ENCODE measurements at regions not wholly inside any gene's neighbourhood (a gene's known extent, or its start where the extent isn't known, plus 50 kb on each side); places are given as distances from the start of the nearest gene placed in this dataset.

- no peak for TF ChIP-seq CTCF (IDR thresholded peaks at IDR 0.05; ENCODE audit: unreplicated experiment)
- H3K27me3 Mint-ChIP-seq (ENCODE audit: insufficient read depth, unreplicated experiment) = no peaks in the 10 kb centered on the region
- H3K36me3 Mint-ChIP-seq (ENCODE audit: insufficient read depth, unreplicated experiment) = no peaks in the 10 kb centered on the region
These were observed 1008.9 kb upstream of the CDH2 start for GRCh38 chr18:29185801-29186200.

GRCh38 chr18:29184654-29185053, 1007.7 kb upstream of the CDH2 start:
- intact Hi-C loops (cut with micrococcal nuclease) = no loop called here
- Mint-ChIP-seq H3K36me3 (ENCODE audit: insufficient read depth, unreplicated experiment) (no peaks in the 10 kb centered on the region), H3K27me3 (ENCODE audit: insufficient read depth, unreplicated experiment) (no peaks in the 10 kb centered on the region), H3K9me3 (ENCODE audit: unreplicated experiment) (no peaks in the 10 kb centered on the region), H3K4me1 (ENCODE audit: insufficient read depth, unreplicated experiment) (peaks cover 19% of the 10 kb centered on the region), H3K4me3 (ENCODE audit: unreplicated experiment) (no peak overlapping the region), H3K27ac (ENCODE audit: low read depth, unreplicated experiment) (no peak overlapping the region)
- ChIA-PET CTCF (no interaction called here), POLR2A (interaction anchor here (0.6 kb wide), 1 partner anchor 336 kb away, joined by 3 read pairs; no protein-coding TSS in a partner anchor)
- peak; percentile 37 for DNase-seq (ENCODE audit: unreplicated experiment)
- BruUV-seq (replicated peaks) = no TSS peak
- TF ChIP-seq CTCF (IDR thresholded peaks at IDR 0.05; ENCODE audit: unreplicated experiment) = no peak

More at GRCh38 chr18:29185801-29186200, 1008.9 kb upstream of the CDH2 start:
- POLR2A ChIA-PET = no interaction called here
- BruUV-seq (replicated peaks) = no TSS peak
- intact Hi-C loops (cut with micrococcal nuclease) = no loop called here
- no peak for DNase-seq (ENCODE audit: unreplicated experiment)
- CTCF ChIA-PET = no interaction called here
- H3K27ac Mint-ChIP-seq (ENCODE audit: low read depth, unreplicated experiment) = no peak overlapping the region
- no peaks in the 10 kb centered on the region for H3K9me3 Mint-ChIP-seq (ENCODE audit: unreplicated experiment)
- H3K4me1 Mint-ChIP-seq (ENCODE audit: insufficient read depth, unreplicated experiment) = peaks cover 22% of the 10 kb centered on the region
- H3K4me3 Mint-ChIP-seq (ENCODE audit: unreplicated experiment) = no peak overlapping the region

- peaks cover 11% of the 10 kb centered on the region for H3K4me1 Mint-ChIP-seq (ENCODE audit: insufficient read depth, unreplicated experiment)
- TF ChIP-seq CTCF (IDR thresholded peaks at IDR 0.05; ENCODE audit: unreplicated experiment) = no peak
- DNase-seq (ENCODE audit: unreplicated experiment) = peak; percentile 68
- no peaks in the 10 kb centered on the region for H3K27me3 Mint-ChIP-seq (ENCODE audit: insufficient read depth, unreplicated experiment)
- intact Hi-C loops (cut with micrococcal nuclease) = no loop called here
- peak overlapping the region; percentile 61 for H3K27ac Mint-ChIP-seq (ENCODE audit: low read depth, unreplicated experiment)
- no peak overlapping the region for H3K4me3 Mint-ChIP-seq (ENCODE audit: unreplicated experiment)
- ChIA-PET POLR2A (interaction anchor here (0.7 to 0.8 kb wide), 2 partner anchors 9 to 25 kb away, joined by 3 read pairs; no protein-coding TSS in a partner anchor), CTCF (interaction anchor here (0.6 to 0.7 kb wide), 2 partner anchors 25 to 54 kb away, joined by 3 to 5 read pairs; no protein-coding TSS in a partner anchor)
- no peaks in the 10 kb centered on the region for H3K36me3 Mint-ChIP-seq (ENCODE audit: insufficient read depth, unreplicated experiment)
- H3K9me3 Mint-ChIP-seq (ENCODE audit: unreplicated experiment) = no peaks in the 10 kb centered on the region
- no TSS peak for BruUV-seq (replicated peaks)
These were observed 1004.4 kb upstream of the CDH2 start for GRCh38 chr18:29181151-29181901.

GRCh38 chr18:29176681-29177080, 999.8 kb upstream of the CDH2 start:
- POLR2A ChIA-PET = no interaction called here
- BruUV-seq (replicated peaks) = no TSS peak
- no peak for DNase-seq (ENCODE audit: unreplicated experiment)
- CTCF ChIA-PET = no interaction called here
- peaks cover 18% of the 10 kb centered on the region for H3K4me1 Mint-ChIP-seq (ENCODE audit: insufficient read depth, unreplicated experiment)
- intact Hi-C loops (cut with micrococcal nuclease) = no loop called here
- H3K4me3 Mint-ChIP-seq (ENCODE audit: unreplicated experiment) = no peak overlapping the region
- no peaks in the 10 kb centered on the region for H3K9me3 Mint-ChIP-seq (ENCODE audit: unreplicated experiment)
- no peak overlapping the region for H3K27ac Mint-ChIP-seq (ENCODE audit: low read depth, unreplicated experiment)
- H3K27me3 Mint-ChIP-seq (ENCODE audit: insufficient read depth, unreplicated experiment) = no peaks in the 10 kb centered on the region
- no peak for TF ChIP-seq CTCF (IDR thresholded peaks at IDR 0.05; ENCODE audit: unreplicated experiment)
- no peaks in the 10 kb centered on the region for H3K36me3 Mint-ChIP-seq (ENCODE audit: insufficient read depth, unreplicated experiment)

All from MCF 10A (cell line).